HEK293 (cell line): ENCODE measurements at regions not wholly inside any gene's neighbourhood (a gene's known extent, or its start where the extent isn't known, plus 50 kb on each side); places are given as distances from the start of the nearest gene placed in this dataset.

Source experiments
- CTCF ChIP-seq: fragments of 450-650 bp; formaldehyde crosslinking; IDR thresholded peaks from 2 replicates; pipeline ENCODE4 v1.5.1; 2016; ENCODE audit warnings: missing biosample characterization, missing genetic modification characterization
- IKZF3 ChIP-seq: fragments of 450-650 bp; IDR thresholded peaks from 2 replicates; pipeline ENCODE4 v1.5.0; 2018; ENCODE audit warnings: missing biosample characterization, mild to moderate bottlenecking, missing genetic modification characterization, moderate library complexity
- KLF9 ChIP-seq: fragments of 450-650 bp; formaldehyde crosslinking; IDR thresholded peaks from 2 replicates; pipeline ENCODE4 v1.5.1; 2016; ENCODE audit warnings: missing biosample characterization, missing genetic modification characterization, low read depth

DNA sequence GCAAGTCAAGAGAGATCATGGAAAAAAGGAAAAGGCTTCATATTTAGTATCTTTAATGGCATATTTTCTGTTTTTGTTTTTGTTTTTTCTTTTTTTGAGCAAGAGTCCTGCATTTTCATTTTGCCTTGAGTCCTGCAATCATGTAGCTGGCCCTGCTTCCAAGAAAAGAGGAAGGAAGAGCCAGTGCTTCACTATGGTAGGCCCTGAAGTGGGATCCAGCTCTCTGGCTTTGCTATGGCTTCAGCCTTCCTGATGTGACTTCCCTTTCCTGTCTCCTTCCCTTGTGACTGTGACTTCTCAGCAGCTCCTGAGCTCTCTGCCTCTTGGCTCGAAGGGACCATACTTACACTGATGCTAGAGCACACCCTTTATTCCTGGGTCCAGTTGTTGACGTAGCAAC lies 512.3 kb downstream of the INHBA start:
- TF ChIP-seq CTCF (tag by site-specific recombination), result no peak
- no peak for TF ChIP-seq KLF9 (tag by site-specific recombination)
- no peak for TF ChIP-seq IKZF3 (tag by site-specific recombination)
